ENCODE measurements at regions not wholly inside any gene's neighbourhood (a gene's known extent, or its start where the extent isn't known, plus 50 kb on each side); places are given as distances from the start of the nearest gene placed in this dataset.
"Not testable (repeated sequence)": the region's sequence is repeated elsewhere in the genome, so short reads cannot be mapped to it uniquely, and the experiment has no call there.

DNA sequence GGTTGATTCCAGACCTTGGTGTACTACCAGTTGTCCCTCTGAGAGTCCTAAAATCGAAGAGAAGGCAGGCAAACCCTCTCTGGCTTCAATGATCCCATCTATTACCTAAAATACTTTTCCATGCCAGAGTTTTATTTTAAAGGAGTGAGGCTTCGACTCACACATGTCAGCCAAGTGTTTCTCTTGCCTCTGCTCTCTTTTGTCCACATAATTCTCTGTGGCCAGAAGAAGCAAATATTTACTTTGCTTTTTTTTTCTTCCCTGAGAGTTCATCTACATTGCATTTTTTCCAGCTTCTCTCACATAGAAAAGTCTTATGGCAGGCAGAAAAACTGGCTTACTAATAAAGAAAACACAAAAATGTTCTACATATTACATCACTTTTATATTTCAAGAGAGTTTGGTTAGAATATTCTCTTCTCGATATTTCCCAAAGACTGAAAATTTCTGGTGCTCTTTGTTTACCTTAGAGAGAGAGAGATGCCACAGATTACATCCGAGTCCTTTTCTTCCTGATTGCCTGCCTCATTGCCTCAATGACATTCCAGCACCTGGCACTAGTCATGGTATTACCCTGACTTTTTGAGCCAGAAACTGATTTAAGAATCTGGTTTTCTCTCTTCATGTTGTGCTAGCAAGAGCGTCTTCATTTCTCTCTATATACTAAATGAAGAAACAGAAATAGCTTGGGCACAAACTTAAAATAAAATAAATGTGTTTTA is 170.3 kb upstream of the FAM174A start:
- DNase-seq, result not testable (repeated sequence)

DNA sequence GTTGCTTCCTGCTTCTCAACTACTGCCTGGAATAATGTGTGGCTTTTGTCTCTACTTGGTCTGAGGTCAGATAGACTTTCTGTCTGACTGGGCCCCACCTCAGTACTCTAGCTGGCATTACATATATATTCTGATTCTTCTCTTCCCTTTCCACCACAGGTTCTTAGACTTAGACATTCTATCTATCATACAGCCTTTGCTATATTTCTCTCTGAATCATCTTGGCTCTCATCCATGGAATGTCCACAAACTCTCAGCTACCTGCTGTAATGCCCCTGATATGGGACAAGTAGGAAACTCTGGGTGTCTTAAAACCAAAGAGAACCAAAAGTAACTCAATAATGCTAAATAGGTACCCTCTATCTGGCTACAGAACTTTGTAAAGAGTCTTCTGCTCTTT is 170.8 kb upstream of the FAM174A start:
- DNase-seq, result not testable (repeated sequence)

DNA sequence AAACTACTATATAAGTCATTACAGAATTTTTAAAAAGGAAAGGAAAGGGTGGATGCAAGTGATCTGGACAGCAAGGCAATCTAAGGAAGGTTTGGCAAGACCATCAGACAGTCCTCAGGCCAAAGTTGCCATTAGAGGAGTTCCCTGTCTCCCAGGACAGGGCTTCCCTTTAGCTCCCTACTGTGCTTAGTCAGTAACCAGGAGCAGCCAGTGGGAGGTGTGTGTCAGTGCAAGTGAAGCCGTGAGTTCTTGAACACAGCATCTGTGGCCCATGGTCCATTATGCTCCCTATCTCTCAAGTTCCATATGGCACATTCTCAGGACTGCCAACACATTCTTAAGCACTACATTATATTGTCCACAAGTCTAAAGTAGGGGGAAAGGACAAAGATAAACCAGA is 175.2 kb upstream of the FAM174A start:
- DNase-seq, result not testable (repeated sequence)

DNA sequence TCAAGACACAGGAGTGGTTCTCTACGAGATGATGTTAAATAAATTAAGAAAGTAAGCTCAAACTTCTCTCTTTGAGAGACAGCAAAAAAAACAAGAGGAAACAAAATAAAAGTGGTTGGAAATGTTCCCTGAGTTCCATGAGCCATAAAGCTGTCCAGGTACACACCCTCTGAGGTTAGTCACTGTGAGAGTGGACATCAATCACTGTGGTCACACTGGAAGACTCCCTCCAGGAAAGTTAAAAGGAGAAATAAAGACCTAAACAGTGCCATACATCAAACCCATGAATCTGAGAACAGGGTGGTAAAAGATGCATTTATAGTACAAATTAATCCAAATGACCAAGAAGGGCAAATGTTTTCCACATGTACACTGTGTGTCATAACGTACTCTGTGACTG is 188.9 kb upstream of the FAM174A start:
- not testable (repeated sequence) for DNase-seq

DNA sequence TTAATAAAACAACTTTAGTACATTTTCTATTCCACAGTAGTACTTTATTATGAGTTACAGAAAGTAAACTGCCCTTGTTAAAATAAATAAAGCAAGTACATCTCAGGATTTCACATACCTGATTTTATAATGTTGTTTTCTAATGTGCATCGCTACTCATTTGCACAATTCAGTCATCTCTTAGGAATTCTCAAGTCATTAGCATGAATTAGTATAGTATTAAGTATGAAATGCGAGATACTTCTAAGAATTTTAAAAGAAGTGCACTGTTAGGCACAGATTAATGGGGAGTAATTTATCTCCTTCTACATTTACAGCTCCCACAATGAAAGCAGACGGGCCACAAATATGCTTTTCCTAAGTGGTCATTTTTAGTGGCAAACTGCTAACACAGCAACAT is 193.7 kb upstream of the FAM174A start:
- DNase-seq, result not testable (repeated sequence)

DNA sequence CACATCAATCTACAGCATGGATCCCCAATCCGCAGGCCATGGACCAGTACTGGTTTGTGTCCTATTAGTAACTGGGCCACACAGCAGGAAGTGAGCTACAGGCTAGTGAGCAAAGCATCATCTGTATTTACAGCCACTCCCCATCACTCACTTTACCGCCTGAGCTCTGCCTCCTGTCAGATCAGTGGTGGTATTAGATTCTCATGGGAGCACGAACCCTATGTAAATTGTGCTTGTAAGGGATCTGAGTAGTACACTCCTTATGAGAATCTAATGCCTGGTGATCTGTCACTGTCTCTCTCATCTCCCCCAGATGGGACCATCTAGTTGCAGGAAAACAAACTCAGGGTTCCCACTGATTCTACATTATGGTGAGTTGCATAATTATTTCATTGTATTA is 212.7 kb upstream of the FAM174A start:
- DNase-seq, result no peak

DNA sequence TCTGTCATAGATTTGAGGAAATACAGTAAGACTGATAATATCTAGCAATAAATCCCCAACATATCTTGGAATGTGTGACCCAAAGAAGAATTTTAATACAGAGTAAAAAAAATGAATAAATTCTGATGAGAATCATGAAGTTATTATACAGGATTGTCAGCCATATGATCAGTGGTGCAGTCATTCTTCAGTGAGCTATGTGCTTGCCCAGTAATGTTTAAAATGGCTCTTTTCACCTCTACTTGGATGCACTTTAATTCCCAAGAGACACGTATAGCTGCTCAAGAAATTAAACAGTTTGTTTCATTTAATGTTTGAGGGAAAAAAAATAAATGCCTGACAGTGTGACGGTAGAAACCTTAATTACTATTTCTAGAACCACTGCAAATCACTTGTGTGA is 215.3 kb upstream of the FAM174A start:
- DNase-seq, result no peak

DNA sequence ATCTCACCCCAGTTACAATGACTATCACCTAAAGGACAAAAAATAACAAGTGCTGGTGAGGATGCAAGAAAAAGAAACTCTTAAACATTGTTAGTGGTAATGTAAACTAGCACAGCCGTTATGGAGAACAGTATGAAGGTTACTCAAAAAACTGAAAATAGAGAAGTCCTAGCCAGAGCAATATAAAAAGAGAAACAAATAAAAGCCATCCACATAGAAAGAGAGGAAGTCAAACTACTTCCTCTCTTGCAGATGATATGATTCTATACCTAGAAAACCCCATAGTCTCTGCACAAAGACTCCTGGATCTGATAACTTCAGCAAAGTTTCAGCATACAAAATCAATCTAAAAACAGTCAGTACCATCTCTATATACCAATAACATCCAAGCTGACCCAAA is 221.5 kb upstream of the FAM174A start:
- peak; percentile 0 for DNase-seq

DNA sequence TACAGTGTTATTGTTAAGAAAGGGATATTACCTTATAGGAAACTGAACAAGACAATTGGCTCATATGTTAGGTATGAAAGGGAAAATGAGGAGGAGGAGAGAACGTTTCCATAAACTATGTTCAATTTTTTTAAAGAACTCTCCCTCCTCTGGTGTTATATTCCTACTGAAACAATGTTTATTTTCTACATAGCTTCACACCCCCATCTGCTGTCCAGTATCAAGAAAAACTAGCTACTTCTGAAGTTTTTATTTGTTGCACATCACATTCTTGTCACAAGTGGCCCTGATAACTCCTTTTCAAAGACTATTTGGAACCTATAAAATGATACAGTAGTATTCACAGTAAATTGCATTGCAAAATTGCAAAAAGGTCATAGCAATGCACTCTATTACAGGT is 223.4 kb upstream of the FAM174A start:
- DNase-seq, result no peak

DNA sequence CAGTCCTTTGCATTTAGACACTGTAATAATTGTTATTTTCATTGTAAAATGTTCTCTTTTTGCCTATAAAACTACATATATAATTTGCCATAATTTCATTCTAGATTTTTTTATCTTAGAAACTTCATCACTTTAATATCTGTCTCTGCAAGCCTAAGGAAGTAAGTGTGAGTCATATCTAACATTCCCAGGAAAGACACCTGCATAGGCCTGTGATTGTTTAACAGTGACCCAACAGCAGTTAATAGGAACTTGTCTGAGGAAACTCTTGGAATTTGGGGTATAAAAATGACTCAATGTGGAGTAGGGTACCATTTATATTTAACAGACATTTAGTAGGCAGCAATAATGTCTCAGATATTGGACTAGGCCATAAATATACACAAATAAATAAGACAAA is 229.2 kb upstream of the FAM174A start:
- DNase-seq, result no peak

DNA sequence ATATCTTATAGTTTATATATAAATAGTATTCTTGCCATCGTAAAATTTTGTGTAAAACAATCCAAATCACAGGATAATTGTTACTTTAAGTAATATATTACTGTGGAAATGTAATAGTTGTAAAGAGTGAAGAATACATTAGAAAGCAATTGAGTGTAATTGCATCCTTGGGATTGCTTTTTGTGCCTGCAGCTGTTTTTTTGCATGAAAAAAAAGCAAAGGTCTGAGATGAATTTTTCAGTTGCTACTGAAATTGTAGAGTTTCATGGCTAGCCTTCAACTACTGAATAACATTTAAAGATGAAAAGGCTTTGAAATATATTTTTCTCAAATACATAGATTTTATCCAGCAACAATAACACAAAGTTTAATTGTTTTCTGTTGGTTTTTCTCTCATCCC is 232.0 kb upstream of the FAM174A start:
- DNase-seq, result no peak

DNA sequence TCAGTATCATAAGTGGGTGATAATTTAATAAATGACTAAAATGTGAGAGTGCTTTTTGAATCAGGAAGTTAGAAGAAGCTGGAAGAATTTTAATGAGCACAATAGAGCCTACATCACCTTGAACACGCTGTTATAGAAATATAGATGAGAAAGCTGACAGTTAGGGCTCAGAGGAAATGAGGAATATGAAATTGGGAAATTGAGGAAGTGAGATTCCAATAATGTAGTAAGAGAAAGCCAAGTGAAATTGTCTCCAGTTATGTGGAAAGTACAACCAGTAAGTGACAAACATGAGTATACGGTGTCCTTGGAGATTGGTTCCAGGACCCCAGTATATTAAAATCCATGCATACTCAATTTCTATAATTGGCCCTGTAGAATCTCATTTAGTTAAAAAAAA is 235.9 kb upstream of the FAM174A start:
- no peak for DNase-seq

DNA sequence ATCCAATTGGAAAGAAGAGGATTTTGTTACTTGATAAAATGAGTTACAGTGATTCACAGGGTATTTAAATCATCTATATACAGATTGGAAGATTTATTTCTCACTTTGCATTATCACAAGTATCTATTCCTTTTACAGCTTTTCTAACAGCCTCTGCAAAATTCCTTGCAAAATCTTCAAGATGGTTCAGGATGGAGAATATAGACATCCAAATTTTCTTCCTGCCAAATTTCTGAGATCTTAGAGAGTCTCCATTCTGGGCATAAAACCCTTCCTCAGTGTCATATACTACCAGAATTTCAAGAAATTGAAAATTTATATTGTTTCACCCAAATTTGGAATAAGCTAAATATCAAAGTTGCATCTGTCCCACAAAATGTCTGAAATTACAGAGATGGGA is 259.1 kb upstream of the FAM174A start:
- no peak for DNase-seq

DNA sequence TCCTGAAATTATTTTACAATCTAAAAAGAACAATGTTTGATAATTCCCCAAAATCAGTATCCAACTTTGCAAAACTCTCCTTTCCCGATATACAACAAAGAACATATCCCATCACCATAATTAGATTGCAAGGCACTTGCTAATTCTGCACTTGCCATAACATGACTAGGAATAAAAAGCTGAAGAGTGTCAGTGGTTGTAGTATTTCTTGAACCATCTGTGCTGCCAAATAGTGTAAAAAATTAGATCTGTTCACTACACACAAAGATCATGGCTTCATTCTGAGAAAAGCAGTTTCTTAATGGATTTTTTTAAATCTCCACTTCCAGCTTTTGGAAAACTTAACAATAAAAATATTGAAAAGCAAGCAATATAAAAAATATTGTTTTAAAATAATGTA is 259.5 kb upstream of the FAM174A start:
- DNase-seq, result no peak

DNA sequence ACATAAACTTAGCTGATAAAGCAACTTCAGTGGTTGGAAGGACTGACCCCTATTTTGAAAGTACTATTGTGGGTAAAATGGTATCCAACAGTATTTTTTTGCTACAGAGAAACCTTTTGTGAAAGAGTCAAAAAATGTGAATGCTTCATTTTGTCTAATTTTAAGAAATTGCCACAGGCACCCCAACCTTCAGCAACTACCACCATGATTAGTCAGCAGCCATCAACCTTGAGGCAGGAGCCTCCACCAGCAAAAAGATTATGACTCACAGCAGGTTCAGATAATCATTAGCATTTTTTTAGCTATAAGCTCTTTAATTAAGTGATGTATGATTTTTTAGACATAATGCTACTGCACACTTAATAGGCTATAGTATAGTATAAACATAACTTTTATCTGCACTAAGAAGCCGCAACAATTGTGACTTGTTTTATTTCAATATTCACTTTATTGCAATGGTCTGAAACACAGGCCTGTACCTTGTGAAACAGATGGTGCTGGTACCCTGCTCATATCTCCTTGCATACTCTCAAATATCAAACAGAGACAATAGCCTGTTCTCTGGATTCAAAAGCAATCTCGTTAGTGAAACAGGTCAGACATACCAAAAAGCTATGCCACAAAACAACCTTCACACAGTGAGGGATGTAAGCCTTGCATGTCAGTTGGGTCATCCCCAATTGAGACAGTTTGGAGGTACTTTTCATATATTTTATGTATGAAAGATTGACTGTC is 261.2 kb upstream of the FAM174A start:
- DNase-seq, result no peak

DNA sequence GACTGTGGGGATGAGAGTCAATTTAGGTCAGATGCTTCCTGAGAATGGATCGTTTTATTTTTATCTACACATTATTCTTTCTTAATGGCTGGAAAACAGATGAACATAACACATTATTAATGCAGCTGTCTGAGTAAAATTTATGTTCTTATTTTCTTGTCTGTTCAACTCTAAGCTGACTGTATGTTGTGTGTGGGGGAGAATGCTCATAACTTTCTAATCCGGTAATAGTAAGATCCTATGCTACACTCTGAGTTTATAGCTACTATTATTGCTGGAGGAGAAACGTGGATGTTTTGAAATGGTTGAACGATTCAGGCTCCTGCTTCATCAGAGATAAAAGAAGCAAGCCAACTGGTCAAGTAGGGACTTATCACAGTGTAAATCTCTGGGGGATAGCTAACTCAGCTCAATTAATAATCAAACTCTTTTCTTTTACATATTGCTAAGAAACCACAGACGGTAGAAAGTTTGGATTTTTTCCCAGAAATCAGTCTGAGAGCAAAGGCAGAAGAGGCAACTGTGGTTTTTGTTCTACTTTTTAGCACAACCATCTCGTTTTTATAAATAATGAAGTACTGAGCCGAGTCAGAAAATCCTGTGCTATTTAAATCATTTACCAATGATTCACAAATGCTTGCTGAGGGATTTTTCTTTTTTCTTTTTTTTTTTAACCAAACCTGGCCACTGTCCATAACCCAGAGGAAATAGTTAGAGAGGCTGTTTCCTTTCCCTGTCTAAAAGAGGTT is 265.0 kb upstream of the FAM174A start:
- DNase-seq, result peak; percentile 29

DNA sequence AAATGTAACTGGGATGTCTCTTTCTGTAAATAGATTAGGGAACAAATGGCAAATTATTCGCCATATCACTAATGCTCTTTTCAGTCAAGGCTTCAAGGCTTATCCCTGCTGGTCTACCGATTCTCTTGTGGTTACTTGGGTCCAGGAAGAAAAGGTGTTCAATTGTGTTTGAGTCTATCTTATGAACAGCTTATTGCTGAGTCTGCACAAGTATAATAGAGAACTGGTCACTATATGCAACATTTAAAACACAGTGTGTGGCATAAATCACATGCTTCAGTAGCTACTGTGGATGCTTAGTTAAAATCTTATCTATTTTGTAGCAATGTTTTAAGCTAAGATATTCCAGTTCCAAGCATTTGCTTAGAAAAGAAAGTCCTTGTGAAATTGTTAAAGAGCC is 274.2 kb upstream of the FAM174A start:
- no peak for DNase-seq

DNA sequence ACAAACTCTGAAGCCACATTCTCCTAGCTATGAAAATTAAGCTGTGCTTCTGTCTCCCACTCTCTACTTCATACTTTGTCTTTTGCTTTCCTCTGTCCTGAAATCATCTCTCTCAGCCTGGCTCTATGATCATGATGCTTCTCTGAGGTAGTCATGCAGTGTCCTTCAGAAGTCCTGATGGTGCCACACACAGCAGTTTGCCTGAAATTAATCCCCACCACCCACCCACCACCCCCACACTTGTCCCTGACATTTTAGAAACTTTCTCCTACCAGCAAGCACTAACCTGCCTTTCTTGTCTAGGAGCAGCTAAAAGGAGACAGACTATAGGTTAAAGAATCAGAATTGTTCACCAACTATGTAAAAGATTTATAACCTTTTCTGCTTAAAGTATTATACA is 282.2 kb upstream of the FAM174A start:
- DNase-seq, result no peak

DNA sequence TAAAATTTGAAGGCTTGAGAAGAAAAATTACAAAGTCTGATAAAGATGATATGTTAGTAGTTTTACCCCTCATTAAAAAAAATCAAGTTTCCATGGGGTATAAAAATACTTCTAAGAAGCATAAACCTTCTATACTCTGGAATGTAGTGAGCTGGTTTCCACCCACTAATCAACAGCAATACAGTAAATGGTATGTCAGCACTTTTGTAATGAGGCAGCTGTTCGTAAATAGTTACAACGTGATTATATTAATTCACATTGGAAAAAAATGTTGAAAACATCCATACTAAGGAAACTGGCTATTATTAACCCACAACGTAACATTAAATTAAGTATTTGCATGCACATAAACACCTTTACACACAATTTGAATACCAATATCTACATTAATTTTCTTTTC is 283.1 kb upstream of the FAM174A start:
- no peak for DNase-seq

DNA sequence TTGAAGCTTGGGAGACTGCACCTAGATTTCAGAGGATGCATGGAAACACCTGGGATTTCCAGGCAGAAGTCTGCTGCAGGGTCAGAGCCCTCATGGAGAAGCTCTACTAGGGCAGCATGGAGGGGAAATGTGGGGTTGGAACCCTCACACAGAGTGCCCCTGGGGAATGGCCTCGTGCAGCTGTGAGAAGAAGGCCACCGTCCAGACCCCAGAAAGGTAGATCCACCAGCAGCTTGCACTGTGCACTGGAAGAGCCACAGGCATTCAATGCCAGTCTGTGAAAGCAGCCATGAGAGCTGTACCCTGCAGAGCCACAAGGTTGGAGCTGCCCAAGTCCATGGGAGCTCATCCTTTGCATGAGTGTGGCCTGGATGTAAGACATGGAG is 285.3 kb upstream of the FAM174A start:
- no peak for DNase-seq

DNA sequence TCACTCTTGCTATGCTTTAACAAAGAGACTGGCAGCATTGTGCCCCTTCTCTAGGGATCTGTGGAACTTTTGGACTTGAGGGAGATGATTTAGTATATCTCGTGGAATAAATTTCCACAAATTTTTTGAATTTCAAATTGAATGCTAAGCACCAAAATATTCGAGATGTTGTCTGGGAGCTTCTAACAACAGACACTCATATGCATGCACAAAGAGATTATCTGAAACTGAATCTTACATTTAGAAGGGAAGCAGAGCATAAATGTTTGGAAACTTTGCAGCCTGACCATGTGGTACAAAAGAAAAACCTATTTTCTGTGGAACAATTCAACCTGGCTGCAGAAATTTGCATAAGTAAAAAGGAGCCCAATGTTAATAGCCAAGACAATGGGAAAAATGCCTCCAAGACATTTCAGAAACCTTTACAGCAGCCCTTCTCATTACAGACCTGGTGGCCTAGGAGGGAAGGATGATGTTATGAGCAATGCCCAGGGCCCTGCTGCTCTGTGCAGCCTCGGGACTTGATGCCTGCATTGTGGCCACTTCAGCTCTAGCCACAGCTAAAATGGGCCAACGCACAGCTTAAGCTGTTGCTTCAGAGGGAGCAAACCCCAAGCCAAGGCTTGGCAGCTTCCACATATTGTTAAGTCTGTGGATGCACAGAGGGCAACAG is 285.8 kb upstream of the FAM174A start:
- DNase-seq, result no peak

DNA sequence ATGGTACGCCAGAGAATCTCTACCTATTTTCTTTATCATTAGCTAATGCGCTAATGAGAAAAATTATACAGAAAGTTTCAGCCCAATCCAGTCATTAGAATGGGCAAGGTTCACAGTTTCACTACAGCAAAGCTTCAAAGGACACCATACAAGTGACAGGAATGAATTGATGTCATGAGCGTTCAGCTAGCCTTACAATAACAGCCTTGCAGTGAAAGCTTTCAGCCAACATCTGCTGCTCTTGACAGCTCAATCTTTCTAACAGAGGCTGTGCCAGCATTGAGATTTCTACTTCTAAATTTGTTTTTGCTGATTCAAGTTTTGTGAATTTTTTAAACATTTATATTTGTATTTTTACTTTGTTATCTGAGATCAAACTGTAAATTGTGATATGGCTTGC is 302.4 kb upstream of the FAM174A start:
- no peak for DNase-seq

DNA sequence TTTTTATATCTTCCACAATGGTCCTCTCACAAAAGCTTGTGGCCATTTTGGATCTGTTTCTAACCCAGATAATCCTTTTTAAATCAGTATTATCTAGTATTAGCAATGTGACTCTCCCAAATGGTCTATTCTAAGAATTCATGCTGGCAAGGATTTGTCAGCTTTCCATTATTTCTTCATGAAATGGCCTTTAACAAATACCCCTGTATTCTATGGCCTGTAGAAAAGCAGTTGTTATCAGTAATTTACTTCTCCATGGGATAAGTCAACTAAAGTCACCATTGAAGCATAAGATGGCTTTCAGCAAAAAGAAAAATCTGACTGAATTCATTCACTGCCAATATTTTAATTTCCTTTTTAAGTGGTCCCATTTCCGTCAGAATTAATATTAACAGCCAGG is 346.4 kb upstream of the FAM174A start:
- no peak for DNase-seq

DNA sequence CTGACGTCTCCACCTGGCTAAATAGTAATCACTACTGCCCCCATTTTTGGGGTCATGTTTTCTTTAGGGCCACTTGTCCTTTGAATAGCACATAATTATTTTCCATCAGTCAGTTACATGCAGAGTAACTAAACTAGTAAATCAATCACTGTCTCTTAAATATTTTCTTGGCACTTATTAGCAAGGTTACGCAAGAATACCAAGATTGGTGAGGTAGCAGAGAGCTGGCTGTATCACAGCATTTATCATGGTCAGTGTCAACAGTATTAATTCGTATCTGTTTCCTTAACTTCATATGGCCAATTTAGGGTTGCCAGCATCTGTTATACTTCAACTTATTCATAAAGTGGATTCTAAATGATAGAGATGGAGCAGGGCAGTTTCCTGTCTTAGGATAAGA is 346.8 kb upstream of the FAM174A start:
- DNase-seq, result no peak

Measured in KG1 (cell line).